ENCODE measurements at regions not wholly inside any gene's neighbourhood (a gene's known extent, or its start where the extent isn't known, plus 50 kb on each side); places are given as distances from the start of the nearest gene placed in this dataset.

GRCh38 chr11:116173506-116173905, 599.3 kb downstream of the BUD13 start:
- H3K27ac ChIP-seq = no peak overlapping the region
- peaks cover 8% of the 10 kb centered on the region for H3F3A ChIP-seq (ENCODE audit: low read depth)
- DNase-seq (ENCODE audit: low spot score) = no peak
- Mint-ChIP-seq H3K4me3 (peak overlapping the region; percentile 63), H3K36me3 (no peaks in the 10 kb centered on the region), H3K4me1 (peaks cover 76% of the 10 kb centered on the region), H3K27ac (peak overlapping the region; percentile 65), H3K27me3 (ENCODE audit: insufficient read depth, low read depth) (peaks cover 28% of the 10 kb centered on the region), H3K9me3 (no peaks in the 10 kb centered on the region)
- no peak overlapping the region for H3K4me2 ChIP-seq
- H3K36me3 ChIP-seq = no peaks in the 10 kb centered on the region
- no peak overlapping the region for H3K9ac ChIP-seq
- no peak for TF ChIP-seq EZH2 (IDR thresholded peaks at IDR 0.05)
- no peak for TF ChIP-seq EZH2phosphoT487 (IDR thresholded peaks at IDR 0.05)
- TF ChIP-seq CTCF (IDR thresholded peaks at IDR 0.05) = no peak
- H3K79me2 ChIP-seq (ENCODE audit: low read depth) = no peaks in the 10 kb centered on the region
- H3K4me3 ChIP-seq = no peak overlapping the region
- no peak overlapping the region for H2AFZ ChIP-seq (replicated peaks)
- no peaks in the 10 kb centered on the region for H3K27me3 ChIP-seq
- H4K20me1 ChIP-seq (ENCODE audit: low read depth) = no peaks in the 10 kb centered on the region
- H3K4me1 ChIP-seq = peaks cover 36% of the 10 kb centered on the region
- H3K9me3 ChIP-seq (ENCODE audit: low read depth) = no peaks in the 10 kb centered on the region

- peaks cover 25% of the 10 kb centered on the region for H3K27me3 Mint-ChIP-seq (ENCODE audit: insufficient read depth, low read depth)
- H3K9me3 Mint-ChIP-seq = no peaks in the 10 kb centered on the region
- H3K27ac Mint-ChIP-seq = peak overlapping the region; percentile 65
- TF ChIP-seq EZH2phosphoT487 (IDR thresholded peaks at IDR 0.05) (no peak), EZH2 (IDR thresholded peaks at IDR 0.05) (no peak), CTCF (IDR thresholded peaks at IDR 0.05) (no peak)
- Histone ChIP-seq H3K27me3 (no peaks in the 10 kb centered on the region), H2AFZ (replicated peaks) (no peak overlapping the region), H4K20me1 (ENCODE audit: low read depth) (no peaks in the 10 kb centered on the region), H3K79me2 (ENCODE audit: low read depth) (no peaks in the 10 kb centered on the region), H3K9me3 (ENCODE audit: low read depth) (no peaks in the 10 kb centered on the region), H3F3A (ENCODE audit: low read depth) (peaks cover 8% of the 10 kb centered on the region), H3K9ac (no peak overlapping the region), H3K4me1 (peaks cover 33% of the 10 kb centered on the region), H3K36me3 (no peaks in the 10 kb centered on the region), H3K4me3 (no peak overlapping the region), H3K4me2 (no peak overlapping the region), H3K27ac (no peak overlapping the region)
- DNase-seq (ENCODE audit: low spot score) = no peak
- no peak overlapping the region for H3K4me3 Mint-ChIP-seq
- peaks cover 73% of the 10 kb centered on the region for H3K4me1 Mint-ChIP-seq
- H3K36me3 Mint-ChIP-seq = no peaks in the 10 kb centered on the region
Measured at GRCh38 chr11:116172851-116173250, 599.9 kb downstream of the BUD13 start.

DNA sequence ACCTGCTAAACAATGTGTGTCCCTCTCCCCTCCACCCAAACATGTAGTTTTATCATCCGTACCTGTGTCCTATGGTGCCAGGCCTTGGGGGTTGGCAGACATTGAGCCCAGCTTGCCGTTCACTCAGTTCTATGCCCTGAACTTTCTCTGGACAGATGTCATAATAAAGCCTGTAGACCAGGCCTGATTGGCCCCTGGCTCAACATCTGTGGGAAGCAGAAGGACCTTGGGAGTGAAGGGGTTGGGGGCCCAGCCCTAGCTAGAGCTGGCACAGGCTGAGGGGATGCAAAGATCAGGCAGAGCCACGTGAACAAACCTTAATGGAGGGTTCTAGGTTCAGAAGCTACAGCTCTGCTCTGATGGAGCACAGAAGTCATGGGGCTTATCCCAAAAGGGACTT, 600.6 kb downstream of the BUD13 start:
- Histone ChIP-seq H3K4me2 (no peak overlapping the region), H3K27ac (no peak overlapping the region), H4K20me1 (ENCODE audit: low read depth) (no peaks in the 10 kb centered on the region), H3K9ac (no peak overlapping the region), H3K27me3 (no peaks in the 10 kb centered on the region), H2AFZ (replicated peaks) (no peak overlapping the region), H3K9me3 (ENCODE audit: low read depth) (no peaks in the 10 kb centered on the region), H3K4me3 (no peak overlapping the region), H3K36me3 (no peaks in the 10 kb centered on the region), H3K4me1 (peaks cover 26% of the 10 kb centered on the region), H3F3A (ENCODE audit: low read depth) (peaks cover 8% of the 10 kb centered on the region), H3K79me2 (ENCODE audit: low read depth) (no peaks in the 10 kb centered on the region)
- Mint-ChIP-seq H3K27ac (peak overlapping the region; percentile 36), H3K4me3 (no peak overlapping the region), H3K4me1 (peaks cover 67% of the 10 kb centered on the region), H3K27me3 (ENCODE audit: insufficient read depth, low read depth) (peaks cover 25% of the 10 kb centered on the region), H3K9me3 (no peaks in the 10 kb centered on the region), H3K36me3 (no peaks in the 10 kb centered on the region)
- no peak for DNase-seq (ENCODE audit: low spot score)
- no peak for TF ChIP-seq EZH2 (IDR thresholded peaks at IDR 0.05)
- TF ChIP-seq CTCF (IDR thresholded peaks at IDR 0.05) = no peak
- no peak for TF ChIP-seq EZH2phosphoT487 (IDR thresholded peaks at IDR 0.05)
